Adrenal gland (tissue), 9 donors: ENCODE measurements at regions not wholly inside any gene's neighbourhood (a gene's known extent, or its start where the extent isn't known, plus 50 kb on each side); places are given as distances from the start of the nearest gene placed in this dataset.

Experiments
- DNase-seq, 7 donors: peaks; one replicate each; pipeline ENCODE4 v3.0.0-alpha.2; 2019 to 2020
- H3K27ac ChIP-seq, 5 donors: fragments of 200-600 bp; sonication (generic) in 4 of 5; 1 replicate in 3 of 5; 2 replicates in 2 of 5; pipeline versions ENCODE4 v1.5.1 to v1.8.0; 2016 to 2020; ENCODE audit warnings: mild to moderate bottlenecking in 1 of 5
- H3K27me3 ChIP-seq: fragments of 200-600 bp; 2 replicates; pipeline ENCODE4 v1.8.0; 2021
- H3K36me3 ChIP-seq, 2 donors: fragments of 200-600 bp; replicated peaks in 1 of 2; 1 replicate in 1 of 2; 2 replicates in 1 of 2; pipeline versions ENCODE4 v1.5.1 to v1.8.0; 2018 to 2022
- H3K4me1 ChIP-seq, 2 donors: fragments of 200-600 bp; replicated peaks in 1 of 2; 1 replicate in 1 of 2; 2 replicates in 1 of 2; pipeline versions ENCODE4 v1.5.1 to v1.8.0; 2018 to 2021
- H3K4me3 ChIP-seq, 4 donors: fragments of 200-600 bp; sonication (generic) in 3 of 4; one replicate each; pipeline ENCODE4 v1.5.1; 2016 to 2018
- H3K9me3 ChIP-seq, 3 donors: fragments of 200-600 bp; sonication (generic) in 1 of 3; replicated peaks in 1 of 3; 1 replicate in 2 of 3; 2 replicates in 1 of 3; pipeline versions ENCODE4 v1.5.1 to v1.8.0; 2016 to 2021
- CTCF ChIP-seq, 6 experiments: fragments of 450-650 bp in 4 of 6; fragments of 200-600 bp in 2 of 6; sonication (generic) in 1 of 6; IDR thresholded peaks; 1 replicate in 5 of 6; 2 replicates in 1 of 6; pipeline versions ENCODE4 v1.5.1 to v1.8.0; 2016 to 2021; ENCODE audit warnings: antibody characterized with exemption in 6 of 6, mild to moderate bottlenecking in 2 of 6, moderate library complexity in 1 of 6
- POLR2A ChIP-seq, 2 donors: fragments of 450-650 bp; IDR thresholded peaks; one replicate each; pipeline ENCODE4 v1.6.1; 2017; ENCODE audit warnings: antibody characterized with exemption in 2 of 2, mild to moderate bottlenecking in 2 of 2, moderate library complexity in 1 of 2
- WGBS, 4 donors: extraction: QIAGEN DNeasy Blood & Tissue Kit in 2 of 4; methylation state at CpG; one replicate each; pipeline versions ENCODE4 v1.1.5 to v1.1.7; 2013 to 2017; 5-methylcytosine and 5-hydroxymethylcytosine counted together
- intact Hi-C, 2 donors: fragments of 100-400 bp; cut with DNase I; formaldehyde crosslinking; loops; one replicate each; pipeline versions ENCODE4 v1.14.1 to v1.15.0; 2022 to 2023
- donor health status: healthy with polysubstance abuse.
- donor health status: Bipolar disorder and iron deficiency.
- donor health status: DM: yes; HTN: yes; CAD: no.
- donor health status: DM: no; HTN: no; CAD: no.
- donor health status: DM: no; HTN: no; CAD: no.

DNA sequence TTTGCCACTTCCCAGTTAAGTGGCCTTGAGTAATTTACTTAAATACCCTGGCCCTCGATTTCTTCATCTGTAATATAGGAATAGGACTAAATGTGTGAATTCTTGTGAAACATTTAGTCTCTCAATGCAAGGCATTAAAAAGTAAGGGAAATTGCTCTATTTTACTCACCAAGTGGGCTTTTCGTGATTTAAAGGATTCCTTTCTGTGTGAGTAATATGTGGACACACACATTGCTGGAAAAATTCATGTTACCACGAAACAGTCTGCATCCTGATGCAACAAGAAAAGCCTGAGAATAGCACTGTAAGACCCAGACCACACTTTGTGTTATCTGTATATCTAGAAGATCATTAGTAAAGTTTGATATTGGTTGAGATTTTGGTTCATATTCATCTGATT is 1243.0 kb upstream of the CDH9 start:
- Histone ChIP-seq H3K27ac (no peak overlapping the region), H3K9me3 (no peaks in the 10 kb centered on the region), H3K27me3 (no peaks in the 10 kb centered on the region), H3K4me3 (no peak overlapping the region), H3K36me3 (no peaks in the 10 kb centered on the region), H3K4me1 (no peaks in the 10 kb centered on the region)
- TF ChIP-seq POLR2A (IDR thresholded peaks at IDR 0.05) (no peak), CTCF (IDR thresholded peaks at IDR 0.05) (no peak)
- intact Hi-C loops = no loop called here
- WGBS, 4 donors = 78 to 87% (median 82%) methylated on average over 3 of the region's 3 CpGs
- DNase-seq = no peak

DNA sequence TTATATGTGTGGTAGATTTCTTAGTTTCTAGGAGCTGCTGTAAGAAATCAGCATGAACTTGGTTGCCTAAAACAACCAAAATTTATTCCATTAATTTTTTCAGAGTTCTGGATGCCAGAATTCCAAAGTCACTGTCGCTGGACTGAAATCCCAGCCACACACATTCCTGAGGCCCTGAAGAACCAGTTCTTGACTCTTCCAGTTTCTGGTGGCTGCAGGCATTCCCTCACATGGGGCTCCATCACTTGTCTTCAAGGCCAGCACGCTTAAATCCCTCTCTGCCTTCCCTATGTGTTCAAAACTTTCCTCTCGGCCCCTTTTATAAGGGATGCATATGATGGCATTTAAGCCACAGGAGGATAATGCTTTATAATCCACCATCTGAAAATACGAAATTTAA is 1237.5 kb upstream of the CDH9 start:
- no peaks in the 10 kb centered on the region for H3K27me3 ChIP-seq
- no peak overlapping the region for H3K27ac ChIP-seq
- no peak for TF ChIP-seq CTCF (IDR thresholded peaks at IDR 0.05)
- TF ChIP-seq POLR2A (IDR thresholded peaks at IDR 0.05) = no peak
- intact Hi-C loops = no loop called here
- 81 to 83% (median 83%) methylated on average over 4 of the region's 4 CpGs for WGBS, 4 donors
- no peaks in the 10 kb centered on the region for H3K4me1 ChIP-seq
- H3K9me3 ChIP-seq = no peaks in the 10 kb centered on the region
- no peaks in the 10 kb centered on the region for H3K36me3 ChIP-seq
- no peak for DNase-seq
- H3K4me3 ChIP-seq = no peak overlapping the region

DNA sequence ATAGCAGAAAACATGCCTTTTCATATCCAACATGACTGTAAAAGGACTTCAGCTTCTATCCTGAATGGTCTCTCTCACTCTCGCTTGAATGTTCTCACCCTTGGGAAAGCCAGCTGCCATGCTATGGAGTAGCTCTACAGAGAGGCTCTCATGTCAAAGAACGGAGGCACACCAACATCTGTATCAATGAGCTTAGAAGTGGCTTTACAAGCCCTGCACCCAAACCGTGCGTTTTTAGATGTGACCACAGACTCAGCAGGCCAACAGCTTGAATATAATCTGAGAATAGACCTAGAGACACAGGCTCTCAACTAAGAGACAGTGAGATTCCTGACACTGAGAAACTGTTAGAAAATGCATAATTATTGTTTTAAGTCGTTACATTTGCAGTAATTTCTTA is 1231.6 kb upstream of the CDH9 start:
- WGBS, 4 donors = 71 to 92% (median 83%) methylated on average over 5 of the region's 5 CpGs
- intact Hi-C loops = no loop called here

GRCh38 chr5:28265877-28266276 is 1227.5 kb upstream of the CDH9 start:
- H3K9me3 ChIP-seq = no peaks in the 10 kb centered on the region
- no peak overlapping the region for H3K27ac ChIP-seq
- 91 to 94% (median 93%) methylated on average over 2 of the region's 2 CpGs for WGBS, 4 donors
- H3K36me3 ChIP-seq = no peaks in the 10 kb centered on the region
- intact Hi-C loops = no loop called here
- H3K4me3 ChIP-seq = no peak overlapping the region
- TF ChIP-seq POLR2A (IDR thresholded peaks at IDR 0.05) = no peak
- TF ChIP-seq CTCF (IDR thresholded peaks at IDR 0.05) = no peak
- H3K27me3 ChIP-seq = no peaks in the 10 kb centered on the region
- no peak for DNase-seq
- H3K4me1 ChIP-seq = no peaks in the 10 kb centered on the region

More for the DNA sequence above, 1231.6 kb upstream of the CDH9 start:
- H3K4me1 ChIP-seq = no peaks in the 10 kb centered on the region
- H3K4me3 ChIP-seq = no peak overlapping the region
- DNase-seq = no peak
- no peak overlapping the region for H3K27ac ChIP-seq
- H3K27me3 ChIP-seq = no peaks in the 10 kb centered on the region
- no peak for TF ChIP-seq CTCF (IDR thresholded peaks at IDR 0.05)
- TF ChIP-seq POLR2A (IDR thresholded peaks at IDR 0.05) = no peak
- H3K9me3 ChIP-seq = no peaks in the 10 kb centered on the region
- H3K36me3 ChIP-seq = no peaks in the 10 kb centered on the region
